Loucy (cell line): ENCODE measurements at regions not wholly inside any gene's neighbourhood (a gene's known extent, or its start where the extent isn't known, plus 50 kb on each side); places are given as distances from the start of the nearest gene placed in this dataset.

Source experiments
- CTCF ChIP-seq: fragments of 200-600 bp; sonication (generic); conservative IDR thresholded peaks from 2 replicates; pipeline ENCODE4 v1.5.1; 2014; ENCODE audit warnings: mild to moderate bottlenecking, antibody characterized with exemption, low read length
- EZH2phosphoT487 ChIP-seq: fragments of 200-600 bp; IDR thresholded peaks from 2 replicates; pipeline ENCODE4 v1.6.1; 2018; ENCODE audit warnings: antibody characterized with exemption, mild to moderate bottlenecking, moderate library complexity, borderline replicate concordance

- no peak for TF ChIP-seq CTCF
- TF ChIP-seq EZH2phosphoT487, result no peak
Measured at GRCh38 chr6:139829576-139829975, 455.1 kb upstream of the CITED2 start.
